Mesothelial cell of epicardium (in vitro differentiated cells): ENCODE measurements at regions not wholly inside any gene's neighbourhood (a gene's known extent, or its start where the extent isn't known, plus 50 kb on each side); places are given as distances from the start of the nearest gene placed in this dataset.

Experiments used
- DNase-seq, 2 experiments: peaks; one replicate each; pipeline ENCODE4 v3.0.0; 2021; ENCODE audit warnings: low spot score in 2 of 2; ENCODE audit not compliant: unreplicated experiment in 2 of 2
- H3K27ac Mint-ChIP-seq: 2 replicates; pipeline ENCODE4 v1.8.0; 2021; ENCODE audit warnings: mixed read lengths
- H3K27me3 Mint-ChIP-seq: 2 replicates; pipeline ENCODE4 v1.8.0; 2021; ENCODE audit warnings: low read depth, mixed read lengths
- H3K36me3 Mint-ChIP-seq: 2 replicates; pipeline ENCODE4 v1.8.0; 2021; ENCODE audit warnings: mixed read lengths
- H3K4me1 Mint-ChIP-seq: 2 replicates; pipeline ENCODE4 v1.8.0; 2021; ENCODE audit warnings: mixed read lengths
- H3K4me3 Mint-ChIP-seq: 2 replicates; pipeline ENCODE4 v1.8.0; 2021; ENCODE audit warnings: mild to moderate bottlenecking, moderate library complexity, mixed read lengths
- H3K9me3 Mint-ChIP-seq: 2 replicates; pipeline ENCODE4 v1.8.0; 2021; ENCODE audit warnings: mixed read lengths
- TF ChIP-seq, protein P1 (sequence below): fragments of 200-600 bp; sonication (generic); IDR thresholded peaks from one replicate; pipeline ENCODE4 v1.5.0; 2021; ENCODE audit warnings: antibody characterized with exemption; ENCODE audit not compliant: unreplicated experiment

DNA sequence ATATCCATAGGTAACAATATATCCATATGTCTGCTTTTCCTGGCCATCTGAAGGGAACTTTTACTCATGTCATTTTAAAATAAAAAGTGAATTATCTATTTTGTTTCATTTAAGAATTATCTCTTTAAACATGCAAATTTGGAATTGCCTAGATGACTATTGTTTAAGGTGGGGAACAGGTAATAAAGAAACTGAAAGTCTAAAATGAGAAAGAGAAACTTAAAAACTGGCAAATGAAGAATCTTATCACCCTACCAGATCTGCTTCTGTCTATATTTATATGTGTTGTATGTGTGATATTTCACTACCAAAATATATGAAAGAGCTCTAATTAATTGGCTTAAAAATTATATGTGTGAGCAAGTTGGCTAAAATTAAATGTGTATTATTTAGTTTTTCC lies 243.2 kb upstream of the KCNH7 start:
- Mint-ChIP-seq H3K9me3 (peaks cover 51% of the 10 kb centered on the region), H3K27me3 (no peaks in the 10 kb centered on the region), H3K4me3 (no peak overlapping the region), H3K4me1 (no peaks in the 10 kb centered on the region), H3K36me3 (no peaks in the 10 kb centered on the region), H3K27ac (no peak overlapping the region)
- TF ChIP-seq, protein P1, sequence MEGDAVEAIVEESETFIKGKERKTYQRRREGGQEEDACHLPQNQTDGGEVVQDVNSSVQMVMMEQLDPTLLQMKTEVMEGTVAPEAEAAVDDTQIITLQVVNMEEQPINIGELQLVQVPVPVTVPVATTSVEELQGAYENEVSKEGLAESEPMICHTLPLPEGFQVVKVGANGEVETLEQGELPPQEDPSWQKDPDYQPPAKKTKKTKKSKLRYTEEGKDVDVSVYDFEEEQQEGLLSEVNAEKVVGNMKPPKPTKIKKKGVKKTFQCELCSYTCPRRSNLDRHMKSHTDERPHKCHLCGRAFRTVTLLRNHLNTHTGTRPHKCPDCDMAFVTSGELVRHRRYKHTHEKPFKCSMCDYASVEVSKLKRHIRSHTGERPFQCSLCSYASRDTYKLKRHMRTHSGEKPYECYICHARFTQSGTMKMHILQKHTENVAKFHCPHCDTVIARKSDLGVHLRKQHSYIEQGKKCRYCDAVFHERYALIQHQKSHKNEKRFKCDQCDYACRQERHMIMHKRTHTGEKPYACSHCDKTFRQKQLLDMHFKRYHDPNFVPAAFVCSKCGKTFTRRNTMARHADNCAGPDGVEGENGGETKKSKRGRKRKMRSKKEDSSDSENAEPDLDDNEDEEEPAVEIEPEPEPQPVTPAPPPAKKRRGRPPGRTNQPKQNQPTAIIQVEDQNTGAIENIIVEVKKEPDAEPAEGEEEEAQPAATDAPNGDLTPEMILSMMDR, result no peak
- no peak for DNase-seq

DNA sequence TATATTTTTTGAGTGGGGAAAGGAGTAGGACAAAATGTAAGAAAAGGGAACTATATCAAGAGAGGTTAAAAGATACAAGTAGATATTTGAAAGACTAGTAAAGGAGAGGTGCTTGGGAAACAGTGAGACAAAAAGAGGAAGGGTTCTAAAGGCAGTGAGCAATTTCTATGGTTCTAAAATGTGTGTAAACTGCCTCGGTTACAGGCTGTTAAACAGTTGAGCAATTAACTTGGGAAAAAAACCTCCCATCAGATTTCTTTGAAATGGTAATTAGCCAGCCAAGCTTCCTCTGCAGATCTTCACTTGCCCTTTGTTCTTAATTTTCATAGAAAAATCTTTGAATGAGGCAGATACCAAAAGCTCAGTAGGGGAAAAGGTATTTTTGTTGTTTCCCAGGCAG lies 238.7 kb upstream of the KCNH7 start:
- TF ChIP-seq, protein P1, result no peak
- peaks cover 29% of the 10 kb centered on the region for H3K9me3 Mint-ChIP-seq
- no peak overlapping the region for H3K27ac Mint-ChIP-seq
- H3K36me3 Mint-ChIP-seq, result no peaks in the 10 kb centered on the region
- H3K27me3 Mint-ChIP-seq, result no peaks in the 10 kb centered on the region
- DNase-seq, result no peak
- no peak overlapping the region for H3K4me3 Mint-ChIP-seq
- no peaks in the 10 kb centered on the region for H3K4me1 Mint-ChIP-seq

DNA sequence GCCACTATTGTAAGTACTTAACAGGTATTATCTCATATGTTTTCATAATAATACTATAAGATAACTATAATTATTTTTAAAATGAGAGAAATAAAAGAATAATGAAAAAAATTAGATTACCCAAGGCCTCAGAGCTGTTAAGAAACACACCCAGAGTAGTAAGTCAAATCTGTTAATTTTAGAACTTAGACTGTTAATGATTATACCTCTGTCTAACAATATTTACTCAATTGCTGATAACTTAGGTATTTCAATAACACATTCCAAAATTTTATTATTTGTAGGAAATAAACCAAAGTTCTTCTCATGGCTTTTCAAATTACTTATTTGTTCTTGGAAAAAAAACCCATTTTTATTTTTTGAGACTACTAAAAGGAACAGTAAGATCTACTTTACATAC lies 227.5 kb upstream of the KCNH7 start:
- Mint-ChIP-seq H3K27ac (no peak overlapping the region), H3K4me1 (no peaks in the 10 kb centered on the region), H3K36me3 (no peaks in the 10 kb centered on the region), H3K4me3 (no peak overlapping the region), H3K27me3 (peaks cover 3% of the 10 kb centered on the region), H3K9me3 (peaks cover 16% of the 10 kb centered on the region)
- no peak for DNase-seq
- TF ChIP-seq, protein P1, result no peak

DNA sequence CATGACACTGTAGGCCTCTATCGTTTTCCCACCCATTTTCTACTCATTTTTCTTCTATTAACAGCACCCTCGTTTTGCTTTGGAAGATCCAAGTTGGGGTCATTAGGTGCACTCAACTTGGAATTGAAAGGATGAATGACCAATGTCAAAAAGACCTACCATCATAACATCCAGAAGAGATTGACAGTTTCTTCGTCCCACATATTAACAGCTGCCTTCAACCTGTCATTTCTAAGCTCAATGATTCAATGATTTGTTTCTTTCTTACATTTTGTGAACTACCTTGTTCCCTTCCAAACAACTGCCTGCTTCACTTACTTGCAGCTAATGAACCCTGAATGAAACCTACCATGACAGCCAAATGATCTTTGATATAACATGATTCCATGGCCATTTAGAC lies 224.0 kb upstream of the KCNH7 start:
- DNase-seq, result no peak
- H3K36me3 Mint-ChIP-seq, result no peaks in the 10 kb centered on the region
- no peak overlapping the region for H3K4me3 Mint-ChIP-seq
- no peak overlapping the region for H3K27ac Mint-ChIP-seq
- H3K4me1 Mint-ChIP-seq, result no peaks in the 10 kb centered on the region
- H3K9me3 Mint-ChIP-seq, result peaks cover 5% of the 10 kb centered on the region
- TF ChIP-seq, protein P1, result no peak
- H3K27me3 Mint-ChIP-seq, result peaks cover 5% of the 10 kb centered on the region

DNA sequence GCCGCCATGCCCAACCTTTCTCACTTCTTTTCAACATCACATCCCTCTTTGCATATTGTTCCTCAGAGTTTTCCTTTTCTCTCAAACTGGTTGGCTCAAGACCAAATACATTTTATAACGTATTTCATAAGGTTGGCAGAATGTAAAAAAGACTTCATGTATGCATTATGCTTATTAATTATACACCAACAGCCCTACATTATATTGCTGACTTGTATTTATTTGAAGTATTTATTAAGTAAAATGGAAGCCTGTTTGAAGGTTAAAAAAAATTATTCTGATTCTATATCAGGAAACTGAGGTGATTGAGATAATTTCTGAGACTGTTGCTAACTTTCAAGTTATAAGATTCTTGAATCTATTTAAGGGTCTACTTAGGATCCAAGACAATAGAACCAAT lies 208.0 kb upstream of the KCNH7 start:
- peaks cover 9% of the 10 kb centered on the region for H3K9me3 Mint-ChIP-seq

More for the DNA sequence above, 208.0 kb upstream of the KCNH7 start:
- TF ChIP-seq, protein P1, result no peak
- Mint-ChIP-seq H3K27ac (no peak overlapping the region), H3K4me3 (no peak overlapping the region), H3K36me3 (no peaks in the 10 kb centered on the region), H3K4me1 (no peaks in the 10 kb centered on the region), H3K27me3 (no peaks in the 10 kb centered on the region)
- DNase-seq, result no peak
